SK-N-SH treated with all-trans-retinoic acid at 6 μM for 48 hours (cell line): ENCODE measurements at regions not wholly inside any gene's neighbourhood (a gene's known extent, or its start where the extent isn't known, plus 50 kb on each side); places are given as distances from the start of the nearest gene placed in this dataset.

Experiments
- CREB5 ChIP-seq: fragments of 250-450 bp; sonication (Bioruptor Pico); IDR thresholded peaks from 2 replicates; pipeline ENCODE4 v1.5.1; 2020; ENCODE audit warnings: low read depth, mild to moderate bottlenecking, moderate library complexity
- TSHZ2 ChIP-seq: fragments of 250-450 bp; sonication (Bioruptor Pico); IDR thresholded peaks from 2 replicates; pipeline ENCODE4 v1.5.0; 2020; ENCODE audit warnings: mild to moderate bottlenecking, moderate library complexity

GRCh38 chr1:162916821-162917613 is 56.0 kb upstream of the CCDC190 start:
- TF ChIP-seq TSHZ2 (CRISPR knock-in tag) (no peak), CREB5 (CRISPR knock-in tag) (no peak)
